Transverse colon (tissue), 4 donors: ENCODE measurements at regions not wholly inside any gene's neighbourhood (a gene's known extent, or its start where the extent isn't known, plus 50 kb on each side); places are given as distances from the start of the nearest gene placed in this dataset.

Experiments
- EP300 ChIP-seq: sonication (generic); formaldehyde crosslinking; IDR thresholded peaks from one replicate; pipeline ENCODE4 v1.6.1; 2017; ENCODE audit warnings: antibody characterized with exemption, low read depth
- POLR2A ChIP-seq: fragments of 450-650 bp; IDR thresholded peaks from one replicate; pipeline ENCODE4 v1.6.1; 2016; ENCODE audit warnings: antibody characterized with exemption, mild to moderate bottlenecking, moderate library complexity
- POLR2AphosphoS5 ChIP-seq, 3 donors: sonication (generic); formaldehyde crosslinking; IDR thresholded peaks; one replicate each; pipeline ENCODE4 v1.6.1; 2016; ENCODE audit warnings: antibody characterized with exemption in 3 of 3
- TF ChIP-seq, protein P1 (sequence below), 5 experiments: fragments of 200-600 bp in 3 of 5; fragments of 450-650 bp in 2 of 5; sonication (generic) in 3 of 5; IDR thresholded peaks; 1 replicate in 2 of 5; 2 replicates in 3 of 5; pipeline ENCODE4 v1.5.1; 2016 to 2017; ENCODE audit warnings: antibody characterized with exemption in 5 of 5, inconsistent platforms in 3 of 5, mild to moderate bottlenecking in 2 of 5, moderate library complexity in 1 of 5

- TF ChIP-seq, protein P1, sequence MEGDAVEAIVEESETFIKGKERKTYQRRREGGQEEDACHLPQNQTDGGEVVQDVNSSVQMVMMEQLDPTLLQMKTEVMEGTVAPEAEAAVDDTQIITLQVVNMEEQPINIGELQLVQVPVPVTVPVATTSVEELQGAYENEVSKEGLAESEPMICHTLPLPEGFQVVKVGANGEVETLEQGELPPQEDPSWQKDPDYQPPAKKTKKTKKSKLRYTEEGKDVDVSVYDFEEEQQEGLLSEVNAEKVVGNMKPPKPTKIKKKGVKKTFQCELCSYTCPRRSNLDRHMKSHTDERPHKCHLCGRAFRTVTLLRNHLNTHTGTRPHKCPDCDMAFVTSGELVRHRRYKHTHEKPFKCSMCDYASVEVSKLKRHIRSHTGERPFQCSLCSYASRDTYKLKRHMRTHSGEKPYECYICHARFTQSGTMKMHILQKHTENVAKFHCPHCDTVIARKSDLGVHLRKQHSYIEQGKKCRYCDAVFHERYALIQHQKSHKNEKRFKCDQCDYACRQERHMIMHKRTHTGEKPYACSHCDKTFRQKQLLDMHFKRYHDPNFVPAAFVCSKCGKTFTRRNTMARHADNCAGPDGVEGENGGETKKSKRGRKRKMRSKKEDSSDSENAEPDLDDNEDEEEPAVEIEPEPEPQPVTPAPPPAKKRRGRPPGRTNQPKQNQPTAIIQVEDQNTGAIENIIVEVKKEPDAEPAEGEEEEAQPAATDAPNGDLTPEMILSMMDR (IDR thresholded peaks at IDR 0.05) = no peak
- no peak for TF ChIP-seq POLR2A
- no peak for TF ChIP-seq POLR2AphosphoS5 (IDR thresholded peaks at IDR 0.05)
- TF ChIP-seq EP300 = no peak
Observed at GRCh38 chr4:179028321-179028720, 1586.1 kb upstream of the AGA start.
